GM19238 (cell line): ENCODE measurements at regions not wholly inside any gene's neighbourhood (a gene's known extent, or its start where the extent isn't known, plus 50 kb on each side); places are given as distances from the start of the nearest gene placed in this dataset.
"Not testable (repeated sequence)": the region's sequence is repeated elsewhere in the genome, so short reads cannot be mapped to it uniquely, and the experiment has no call there.

ENCODE experiments used
- DNase-seq: peaks from one replicate; pipeline ENCODE4 v3.0.0; 2011; ENCODE audit warnings: low spot score; ENCODE audit not compliant: insufficient read length

- DNase-seq: no peak
These were observed 917.1 kb downstream of the RAPGEF2 start for GRCh38 chr4:160019936-160020335.

- DNase-seq: no peak
These were observed 917.9 kb downstream of the RAPGEF2 start for GRCh38 chr4:160020804-160021203.

- no peak for DNase-seq
These were observed 919.0 kb downstream of the RAPGEF2 start for GRCh38 chr4:160021870-160022269.

- no peak for DNase-seq
These were observed 923.8 kb downstream of the RAPGEF2 start for GRCh38 chr4:160026721-160027120.

GRCh38 chr4:160034501-160034900 is 931.6 kb downstream of the RAPGEF2 start:
- no peak for DNase-seq

GRCh38 chr4:160038615-160039014 is 935.7 kb downstream of the RAPGEF2 start:
- DNase-seq: no peak

GRCh38 chr4:160044693-160045092 is 941.8 kb downstream of the RAPGEF2 start:
- no peak for DNase-seq

GRCh38 chr4:160082432-160083207 is 979.7 kb downstream of the RAPGEF2 start:
- no peak for DNase-seq

- no peak for DNase-seq
These were observed 988.8 kb downstream of the RAPGEF2 start for GRCh38 chr4:160091631-160092030.

GRCh38 chr4:160100316-160100715 is 997.4 kb downstream of the RAPGEF2 start:
- DNase-seq: no peak

GRCh38 chr4:160110891-160111290 is 1008.0 kb downstream of the RAPGEF2 start:
- no peak for DNase-seq

- DNase-seq: no peak
These were observed 1014.8 kb downstream of the RAPGEF2 start for GRCh38 chr4:160117686-160118085.

- DNase-seq: not testable (repeated sequence)
These were observed 1022.9 kb downstream of the RAPGEF2 start for GRCh38 chr4:160125576-160126287.

- DNase-seq: no peak
These were observed 1024.3 kb downstream of the RAPGEF2 start for GRCh38 chr4:160127211-160127610.

- DNase-seq: no peak
These were observed 1026.6 kb downstream of the RAPGEF2 start for GRCh38 chr4:160129439-160129838.

- DNase-seq: no peak
These were observed 1033.1 kb downstream of the RAPGEF2 start for GRCh38 chr4:160136021-160136420.

- no peak for DNase-seq
These were observed 1038.3 kb downstream of the RAPGEF2 start for GRCh38 chr4:160141206-160141605.

GRCh38 chr4:160142579-160142978 is 1039.7 kb downstream of the RAPGEF2 start:
- DNase-seq: peak; percentile 11

- DNase-seq: no peak
These were observed 1040.7 kb downstream of the RAPGEF2 start for GRCh38 chr4:160143574-160143973.

GRCh38 chr4:160159457-160159856 is 1056.6 kb downstream of the RAPGEF2 start:
- DNase-seq: no peak

GRCh38 chr4:160161026-160161425 is 1058.1 kb downstream of the RAPGEF2 start:
- no peak for DNase-seq

- DNase-seq: no peak
These were observed 1072.3 kb downstream of the RAPGEF2 start for GRCh38 chr4:160175064-160175643.
